K562 (cell line): ENCODE measurements at regions not wholly inside any gene's neighbourhood (a gene's known extent, or its start where the extent isn't known, plus 50 kb on each side); places are given as distances from the start of the nearest gene placed in this dataset.

Experiments used
- ATAC-seq: fragments of 200-7000 bp; cut with Tn5 transposase; 3 replicates; pipeline ENCODE4 v1.9.1; 2020; ENCODE audit warnings: moderate library complexity
- BruUV-seq: library from RNA; stranded (reverse); fragments of 400-500 nt; replicated peaks from 2 replicates; lab custom pipeline; 2021; lab: Mats Ljungman, UMichigan
- CTCF ChIA-PET: fragments of 300-600 bp; formaldehyde crosslinking; extraction: SDS; loops from one replicate; lab custom pipeline; 2021; ENCODE audit warnings: low intra/inter-chr PET ratio; lab: Yijun Ruan, JAX
- POLR2A ChIA-PET: fragments of 300-600, 350-650 bp; sonication (Branson Sonifier 250); formaldehyde crosslinking; extraction: SDS; loops from one replicate; lab custom pipeline; 2021; ENCODE audit warnings: antibody characterized with exemption, inconsistent platforms; lab: Yijun Ruan, JAX
- DNase-seq, 4 experiments: peaks; one replicate each; pipeline versions ENCODE4 v3.0.0 to v3.0.0-alpha.2; 2011 to 2018; ENCODE audit warnings: low spot score in 3 of 4, mixed read lengths in 3 of 4; ENCODE audit errors: extremely low read depth in 1 of 4
- FAIRE-seq: peaks from 2 replicates; lab custom pipeline; 2011; peaks lifted over from hg19 to GRCh38; lab: Jason Lieb, UNC
- H2AFZ ChIP-seq: 2 replicates; pipeline ENCODE4 v1.6.0; 2011; ENCODE audit warnings: low read depth, low read length, control low read depth, inconsistent platforms
- H3K27ac ChIP-seq: fragments of 200-600 bp; 3 replicates; pipeline ENCODE4 v1.8.0; 2011; ENCODE audit warnings: low read depth, mild to moderate bottlenecking, control low read depth, inconsistent platforms, low read length, moderate library complexity, mixed read lengths; ENCODE audit errors: extremely low read depth
- H3K27me3 ChIP-seq, 2 experiments: fragments of 300-600 bp in 1 of 2; 2 replicates in 1 of 2; 3 replicates in 1 of 2; pipeline versions ENCODE4 v1.6.0 to v1.8.0; 2011; ENCODE audit warnings: inconsistent platforms in 2 of 2, low read length in 2 of 2, mild to moderate bottlenecking in 1 of 2, mixed read lengths in 1 of 2, moderate library complexity in 1 of 2; ENCODE audit not compliant: control insufficient read depth in 2 of 2, insufficient read depth in 2 of 2
- H3K36me3 ChIP-seq: fragments of 300-600 bp; 3 replicates; pipeline ENCODE4 v1.8.0; 2011; ENCODE audit warnings: mild to moderate bottlenecking, low read length, inconsistent platforms; ENCODE audit not compliant: control insufficient read depth, insufficient read depth
- H3K4me1 ChIP-seq, 2 experiments: fragments of 200-600 bp in 1 of 2; replicated peaks in 1 of 2; 2 replicates in 1 of 2; 3 replicates in 1 of 2; pipeline versions ENCODE4 v1.5.1 to v1.8.0; 2011; ENCODE audit warnings: inconsistent platforms in 2 of 2, low read length in 2 of 2, mild to moderate bottlenecking in 1 of 2, mixed read lengths in 1 of 2, moderate library complexity in 1 of 2; ENCODE audit not compliant: control insufficient read depth in 2 of 2, insufficient read depth in 2 of 2
- H3K4me2 ChIP-seq: 2 replicates; pipeline ENCODE4 v1.6.1; 2011; ENCODE audit warnings: low read length, control low read depth, inconsistent platforms, mixed read lengths; ENCODE audit not compliant: insufficient read depth
- H3K4me3 ChIP-seq: fragments of 200-600 bp; sonication (generic), shearing (Covaris generic); 2 replicates; pipeline ENCODE4 v1.5.1; 2016; ENCODE audit warnings: control low read depth, inconsistent platforms
- H3K79me2 ChIP-seq: fragments of 200-600 bp; 3 replicates; pipeline ENCODE4 v1.8.0; 2011; ENCODE audit warnings: low read length, inconsistent platforms; ENCODE audit not compliant: control insufficient read depth, insufficient read depth
- H3K9ac ChIP-seq, 2 experiments: 2 replicates each; pipeline versions ENCODE4 v1.6.0 to v1.6.1; 2011; ENCODE audit warnings: low read depth in 2 of 2, low read length in 2 of 2, control low read depth in 1 of 2, inconsistent platforms in 1 of 2, mild to moderate bottlenecking in 1 of 2, mixed read lengths in 1 of 2; ENCODE audit not compliant: insufficient read depth in 1 of 2
- H3K9me1 ChIP-seq: one replicate; pipeline ENCODE4 v1.6.0; 2011; ENCODE audit warnings: inconsistent platforms, mild to moderate bottlenecking, low read length, moderate library complexity; ENCODE audit not compliant: control insufficient read depth, insufficient read depth
- H3K9me3 ChIP-seq: replicated peaks from 2 replicates; pipeline ENCODE4 v1.5.1; 2011; ENCODE audit warnings: low read depth, low read length, inconsistent platforms; ENCODE audit not compliant: control insufficient read depth, insufficient read depth
- H4K20me1 ChIP-seq: replicated peaks from 2 replicates; pipeline ENCODE4 v1.6.1; 2011; ENCODE audit warnings: low read length, inconsistent platforms, mixed read lengths; ENCODE audit not compliant: control insufficient read depth, insufficient read depth
- GABPB2 ChIP-seq: fragments of 250-450 bp; sonication (Bioruptor Pico); conservative IDR thresholded peaks from 2 replicates; pipeline ENCODE4 v1.5.1; 2021; ENCODE audit warnings: mild to moderate bottlenecking
- KDM5B ChIP-seq: fragments of 200-600 bp; sonication (generic); IDR thresholded peaks from 2 replicates; pipeline ENCODE4 v1.6.1; 2012; ENCODE audit warnings: low read depth, mild to moderate bottlenecking, moderate library complexity, low read length, control low read depth, inconsistent platforms; ENCODE audit not compliant: insufficient replicate concordance
- NFXL1 ChIP-seq: fragments of 450-650 bp; formaldehyde crosslinking; IDR thresholded peaks from 2 replicates; pipeline ENCODE4 v1.4.0; 2021; ENCODE audit warnings: mild to moderate bottlenecking
- POLR3G ChIP-seq: IDR thresholded peaks from 2 replicates; pipeline ENCODE4 v1.6.1; 2011; ENCODE audit not compliant: insufficient read length, insufficient replicate concordance; ENCODE audit errors: extremely low read depth
- ZC3H11A ChIP-seq: IDR thresholded peaks from 2 replicates; pipeline ENCODE4 v1.6.1; 2012; ENCODE audit warnings: low read depth, low read length, improper control_type of control experiment
- ZNF384 ChIP-seq: IDR thresholded peaks from 2 replicates; pipeline ENCODE4 v1.6.1; 2012; ENCODE audit warnings: low read depth, low read length, improper control_type of control experiment
- WGBS: fragments of 100-300 bp; shearing (Covaris generic); methylation state at CpG from one replicate; pipeline ENCODE4 v1.1.6; 2016; ENCODE audit warnings: low coverage, mixed read lengths; ENCODE audit not compliant: insufficient coverage; ENCODE audit errors: missing lambda C conversion rate; 5-methylcytosine and 5-hydroxymethylcytosine counted together
- in situ Hi-C: fragments of 300-500 bp; cut with MboI; formaldehyde crosslinking; loops from 4 replicates; pipeline ENCODE4 v1.15.0; 2018; ENCODE audit warnings: inconsistent platforms, mixed read lengths
- intact Hi-C: fragments of 100-400 bp; cut with micrococcal nuclease; formaldehyde crosslinking; loops from 2 replicates; pipeline ENCODE4 v1.14.2; 2022
- TF ChIP-seq, protein P1 (sequence below): sonication (generic); formaldehyde crosslinking; IDR thresholded peaks from 2 replicates; pipeline ENCODE4 v1.8.0; 2022; ENCODE audit warnings: mild to moderate bottlenecking, missing genetic modification reagents
- TF ChIP-seq, protein P2 (sequence below): fragments of 450-650 bp; IDR thresholded peaks from 2 replicates; pipeline ENCODE4 v1.6.1; 2017; ENCODE audit warnings: mild to moderate bottlenecking, moderate library complexity
- TF ChIP-seq, protein P3 (sequence below), 3 experiments: fragments of 200-800 bp in 1 of 3; sonication (Bioruptor generic) in 1 of 3; sonication (generic) in 1 of 3; formaldehyde crosslinking in 1 of 3; IDR thresholded peaks; 2 replicates each; pipeline versions ENCODE4 v1.6.1 to v1.8.0; 2016 to 2022; ENCODE audit warnings: mild to moderate bottlenecking in 2 of 3, missing compliant biosample characterization in 2 of 3, missing genetic modification characterization in 2 of 3, missing genetic modification reagents in 1 of 3
- TF ChIP-seq, protein P4 (sequence below): sonication (generic); formaldehyde crosslinking; IDR thresholded peaks from 2 replicates; pipeline ENCODE4 v1.8.0; 2022; ENCODE audit warnings: mild to moderate bottlenecking, missing genetic modification reagents, borderline replicate concordance

DNA sequence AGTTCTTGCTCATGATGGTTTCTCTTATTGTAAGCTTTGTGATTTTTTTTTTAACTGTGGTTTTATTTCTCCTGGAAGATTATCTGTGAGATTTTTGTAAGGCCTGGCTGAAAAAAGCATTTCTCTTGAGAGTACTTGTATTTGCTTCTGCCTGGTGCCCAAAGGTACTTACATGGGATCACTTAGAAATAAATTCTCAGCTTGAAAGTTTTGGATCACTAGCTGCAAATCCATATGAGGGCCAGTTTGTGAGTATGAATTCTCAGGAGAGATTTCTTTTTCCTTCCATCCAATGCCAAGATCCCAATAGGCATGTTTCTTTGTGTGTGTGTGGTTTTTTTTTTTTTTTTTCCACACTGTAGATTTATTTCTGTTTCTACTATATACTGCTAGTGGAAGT, 1884.7 kb upstream of the PCDH7 start:
- no peak overlapping the region for H3K27ac ChIP-seq
- no peak for DNase-seq

DNA sequence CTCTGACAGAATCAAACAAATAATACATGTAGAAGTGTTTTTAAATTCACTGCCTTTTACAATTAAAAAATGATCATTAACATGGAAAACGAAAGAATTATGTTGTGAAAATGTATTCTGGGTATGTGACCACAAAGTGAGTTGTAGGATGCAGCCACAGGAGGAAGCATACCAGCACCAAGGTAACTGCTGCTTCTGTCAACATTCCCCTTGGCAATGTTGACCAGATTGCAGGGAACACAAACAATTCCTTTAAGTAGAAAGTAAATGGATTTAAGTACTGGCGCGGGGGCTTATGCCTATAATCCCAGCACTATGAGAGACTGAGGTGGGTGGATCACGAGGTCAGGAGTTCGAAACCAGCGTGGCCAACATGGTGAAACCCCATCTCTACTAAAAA, 1877.9 kb upstream of the PCDH7 start:
- in situ Hi-C loops: no loop called here
- FAIRE-seq (no peak), DNase-seq (no peak), ATAC-seq (no peak)
- Histone ChIP-seq H4K20me1 (no peaks in the 10 kb centered on the region), H3K79me2 (no peaks in the 10 kb centered on the region), H3K27ac (no peak overlapping the region), H2AFZ (no peak overlapping the region), H3K9me1 (no peaks in the 10 kb centered on the region), H3K27me3 (no peaks in the 10 kb centered on the region), H3K36me3 (no peaks in the 10 kb centered on the region), H3K4me2 (no peak overlapping the region), H3K9me3 (no peaks in the 10 kb centered on the region), H3K4me3 (no peak overlapping the region), H3K9ac (no peak overlapping the region), H3K4me1 (no peaks in the 10 kb centered on the region)
- ChIA-PET CTCF (no interaction called here), POLR2A (no interaction called here)
- BruUV-seq: no TSS peak
- WGBS: under 1% methylated on average over 6 of the region's 6 CpGs
- TF ChIP-seq, protein P1, sequence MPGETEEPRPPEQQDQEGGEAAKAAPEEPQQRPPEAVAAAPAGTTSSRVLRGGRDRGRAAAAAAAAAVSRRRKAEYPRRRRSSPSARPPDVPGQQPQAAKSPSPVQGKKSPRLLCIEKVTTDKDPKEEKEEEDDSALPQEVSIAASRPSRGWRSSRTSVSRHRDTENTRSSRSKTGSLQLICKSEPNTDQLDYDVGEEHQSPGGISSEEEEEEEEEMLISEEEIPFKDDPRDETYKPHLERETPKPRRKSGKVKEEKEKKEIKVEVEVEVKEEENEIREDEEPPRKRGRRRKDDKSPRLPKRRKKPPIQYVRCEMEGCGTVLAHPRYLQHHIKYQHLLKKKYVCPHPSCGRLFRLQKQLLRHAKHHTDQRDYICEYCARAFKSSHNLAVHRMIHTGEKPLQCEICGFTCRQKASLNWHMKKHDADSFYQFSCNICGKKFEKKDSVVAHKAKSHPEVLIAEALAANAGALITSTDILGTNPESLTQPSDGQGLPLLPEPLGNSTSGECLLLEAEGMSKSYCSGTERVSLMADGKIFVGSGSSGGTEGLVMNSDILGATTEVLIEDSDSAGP (CRISPR knock-in tag): no peak
- no peak for TF ChIP-seq NFXL1 (CRISPR knock-in tag)
- TF ChIP-seq, protein P2, sequence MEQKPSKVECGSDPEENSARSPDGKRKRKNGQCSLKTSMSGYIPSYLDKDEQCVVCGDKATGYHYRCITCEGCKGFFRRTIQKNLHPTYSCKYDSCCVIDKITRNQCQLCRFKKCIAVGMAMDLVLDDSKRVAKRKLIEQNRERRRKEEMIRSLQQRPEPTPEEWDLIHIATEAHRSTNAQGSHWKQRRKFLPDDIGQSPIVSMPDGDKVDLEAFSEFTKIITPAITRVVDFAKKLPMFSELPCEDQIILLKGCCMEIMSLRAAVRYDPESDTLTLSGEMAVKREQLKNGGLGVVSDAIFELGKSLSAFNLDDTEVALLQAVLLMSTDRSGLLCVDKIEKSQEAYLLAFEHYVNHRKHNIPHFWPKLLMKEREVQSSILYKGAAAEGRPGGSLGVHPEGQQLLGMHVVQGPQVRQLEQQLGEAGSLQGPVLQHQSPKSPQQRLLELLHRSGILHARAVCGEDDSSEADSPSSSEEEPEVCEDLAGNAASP: no peak
- TF ChIP-seq, protein P3, sequence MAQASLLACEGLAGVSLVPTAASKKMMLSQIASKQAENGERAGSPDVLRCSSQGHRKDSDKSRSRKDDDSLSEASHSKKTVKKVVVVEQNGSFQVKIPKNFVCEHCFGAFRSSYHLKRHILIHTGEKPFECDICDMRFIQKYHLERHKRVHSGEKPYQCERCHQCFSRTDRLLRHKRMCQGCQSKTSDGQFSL (CRISPR knock-in tag; IDR thresholded peaks at IDR 0.05): no peak
- TF ChIP-seq, protein P3 (tag; IDR thresholded peaks at IDR 0.05): no peak
- TF ChIP-seq KDM5B: no peak
- intact Hi-C loops: no loop called here

More for the DNA sequence above, 1884.7 kb upstream of the PCDH7 start:
- no peak overlapping the region for H3K9ac ChIP-seq
- intact Hi-C loops: no loop called here
- no peak overlapping the region for H2AFZ ChIP-seq
- no peaks in the 10 kb centered on the region for H4K20me1 ChIP-seq
- H3K79me2 ChIP-seq: no peaks in the 10 kb centered on the region
- BruUV-seq: no TSS peak
- no peaks in the 10 kb centered on the region for H3K9me1 ChIP-seq
- no peaks in the 10 kb centered on the region for H3K4me1 ChIP-seq
- no peak for ATAC-seq
- in situ Hi-C loops: no loop called here
- no peaks in the 10 kb centered on the region for H3K27me3 ChIP-seq
- CTCF ChIA-PET: no interaction called here
- no peak overlapping the region for H3K4me3 ChIP-seq
- H3K9me3 ChIP-seq: no peaks in the 10 kb centered on the region; the same call in 1 of the 2 replicates
- no peak for TF ChIP-seq GABPB2 (CRISPR knock-in tag)
- TF ChIP-seq POLR3G: no peak
- TF ChIP-seq, protein P4, sequence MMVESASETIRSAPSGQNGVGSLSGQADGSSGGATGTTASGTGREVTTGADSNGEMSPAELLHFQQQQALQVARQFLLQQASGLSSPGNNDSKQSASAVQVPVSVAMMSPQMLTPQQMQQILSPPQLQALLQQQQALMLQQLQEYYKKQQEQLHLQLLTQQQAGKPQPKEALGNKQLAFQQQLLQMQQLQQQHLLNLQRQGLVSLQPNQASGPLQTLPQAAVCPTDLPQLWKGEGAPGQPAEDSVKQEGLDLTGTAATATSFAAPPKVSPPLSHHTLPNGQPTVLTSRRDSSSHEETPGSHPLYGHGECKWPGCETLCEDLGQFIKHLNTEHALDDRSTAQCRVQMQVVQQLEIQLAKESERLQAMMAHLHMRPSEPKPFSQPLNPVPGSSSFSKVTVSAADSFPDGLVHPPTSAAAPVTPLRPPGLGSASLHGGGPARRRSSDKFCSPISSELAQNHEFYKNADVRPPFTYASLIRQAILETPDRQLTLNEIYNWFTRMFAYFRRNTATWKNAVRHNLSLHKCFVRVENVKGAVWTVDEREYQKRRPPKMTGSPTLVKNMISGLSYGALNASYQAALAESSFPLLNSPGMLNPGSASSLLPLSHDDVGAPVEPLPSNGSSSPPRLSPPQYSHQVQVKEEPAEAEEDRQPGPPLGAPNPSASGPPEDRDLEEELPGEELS (CRISPR knock-in tag): no peak
- no peak for TF ChIP-seq ZC3H11A
- TF ChIP-seq ZNF384: no peak
- H3K4me2 ChIP-seq: no peak overlapping the region
- POLR2A ChIA-PET: no interaction called here
- no peak for FAIRE-seq
- no peaks in the 10 kb centered on the region for H3K36me3 ChIP-seq
